WTC11 (cell line): ENCODE measurements at regions not wholly inside any gene's neighbourhood (a gene's known extent, or its start where the extent isn't known, plus 50 kb on each side); places are given as distances from the start of the nearest gene placed in this dataset.

Experiments
- ATF3 ChIP-seq: sonication (generic); formaldehyde crosslinking; conservative IDR thresholded peaks from 2 replicates; pipeline ENCODE4 v1.8.1; 2022; ENCODE audit warnings: mild to moderate bottlenecking, missing genetic modification reagents
- CTCF ChIP-seq: fragments of 200-600 bp; IDR thresholded peaks from 2 replicates; pipeline ENCODE4 v1.8.0; 2022; ENCODE audit warnings: antibody characterized with exemption
- ESRRA ChIP-seq: sonication (generic); formaldehyde crosslinking; IDR thresholded peaks from 2 replicates; pipeline ENCODE4 v1.8.1; 2022; ENCODE audit warnings: mild to moderate bottlenecking, missing genetic modification reagents, borderline replicate concordance
- MAX ChIP-seq: sonication (generic); formaldehyde crosslinking; IDR thresholded peaks from 2 replicates; pipeline ENCODE4 v1.8.0; 2022; ENCODE audit warnings: mild to moderate bottlenecking, missing genetic modification reagents
- MXD4 ChIP-seq: fragments of 250-450 bp; sonication (Bioruptor Pico); IDR thresholded peaks from 2 replicates; pipeline ENCODE4 v1.8.0; 2021; ENCODE audit warnings: mild to moderate bottlenecking, moderate library complexity, borderline replicate concordance
- STAT6 ChIP-seq: sonication (generic); formaldehyde crosslinking; conservative IDR thresholded peaks from 2 replicates; pipeline ENCODE4 v1.8.1; 2023; ENCODE audit warnings: mild to moderate bottlenecking, low read depth, missing genetic modification reagents, moderate library complexity
- ZNF121 ChIP-seq: sonication (generic); formaldehyde crosslinking; IDR thresholded peaks from 2 replicates; pipeline ENCODE4 v1.8.0; 2023; ENCODE audit warnings: missing genetic modification reagents
- ZNF512 ChIP-seq: sonication (generic); formaldehyde crosslinking; IDR thresholded peaks from 2 replicates; pipeline ENCODE4 v1.8.1; 2022; ENCODE audit warnings: missing genetic modification reagents, borderline replicate concordance

GRCh38 chr6:18047406-18047805, 60.0 kb upstream of the KIF13A start:
- TF ChIP-seq CTCF (no peak), STAT6 (CRISPR knock-in tag) (no peak), ZNF121 (CRISPR knock-in tag) (no peak), MAX (CRISPR knock-in tag) (no peak), ATF3 (CRISPR knock-in tag) (no peak), ZNF512 (no peak), ESRRA (CRISPR knock-in tag) (no peak), MXD4 (CRISPR knock-in tag) (no peak)
